Skeletal muscle tissue (tissue), 1 donor: ENCODE measurements at regions not wholly inside any gene's neighbourhood (a gene's known extent, or its start where the extent isn't known, plus 50 kb on each side); places are given as distances from the start of the nearest gene placed in this dataset. TPM values are rescaled to one million over a fixed set of nuclear protein-coding genes. Genes with fewer than 3 reads are reported as not detected.

Experiments
- small RNA-seq: library from RNA; depleted of rRNA; stranded (forward); fragments of <200 nt; gene quantifications from one replicate; pipeline ENCODE3, GENCODE V24; 2014

Small RNA genes lying in the stretch of these regions (small RNA-seq; reads per million reads assigned to genes)
- not detected for gene RF00019
